Vagina (tissue), 2 donors: ENCODE measurements at regions not wholly inside any gene's neighbourhood (a gene's known extent, or its start where the extent isn't known, plus 50 kb on each side); places are given as distances from the start of the nearest gene placed in this dataset.

Source experiments
- CTCF ChIP-seq, 3 experiments: fragments of 450-650 bp in 2 of 3; fragments of 200-600 bp in 1 of 3; sonication (generic) in 1 of 3; IDR thresholded peaks; one replicate each; pipeline ENCODE4 v1.5.1; 2017 to 2019; ENCODE audit warnings: antibody characterized with exemption in 3 of 3, mild to moderate bottlenecking in 2 of 3, moderate library complexity in 2 of 3
- POLR2A ChIP-seq, 2 donors: fragments of 450-650 bp; IDR thresholded peaks; one replicate each; pipeline ENCODE4 v1.6.1; 2017; ENCODE audit warnings: antibody characterized with exemption in 2 of 2, mild to moderate bottlenecking in 2 of 2, moderate library complexity in 2 of 2
- POLR2AphosphoS5 ChIP-seq, 2 donors: sonication (generic); formaldehyde crosslinking; IDR thresholded peaks; one replicate each; pipeline ENCODE4 v1.9.0; 2017; ENCODE audit warnings: antibody characterized with exemption in 2 of 2, mild to moderate bottlenecking in 2 of 2, low read depth in 1 of 2; ENCODE audit not compliant: insufficient read depth in 1 of 2

- TF ChIP-seq CTCF (IDR thresholded peaks at IDR 0.05) (no peak), POLR2A (IDR thresholded peaks at IDR 0.05) (no peak), POLR2AphosphoS5 (IDR thresholded peaks at IDR 0.05; ENCODE audit: insufficient read depth in 1 of 2, low read depth in 1 of 2) (peak in 1 of 2 donors; percentile 13)
Observed at GRCh38 chr2:129699781-129700573, 279.5 kb upstream of the RAB6C start.
